H7 (cell line): ENCODE measurements at regions not wholly inside any gene's neighbourhood (a gene's known extent, or its start where the extent isn't known, plus 50 kb on each side); places are given as distances from the start of the nearest gene placed in this dataset.

Source experiments
- DNase-seq: peaks from one replicate; pipeline ENCODE4 v3.0.0; 2012
- H3K27me3 ChIP-seq: 2 replicates; pipeline ENCODE4 v1.6.0; 2011; ENCODE audit warnings: mild to moderate bottlenecking, low read length; ENCODE audit not compliant: control insufficient read depth, insufficient read depth
- H3K36me3 ChIP-seq: replicated peaks from 2 replicates; pipeline ENCODE4 v1.5.1; 2011; ENCODE audit warnings: low read length; ENCODE audit not compliant: control insufficient read depth, insufficient read depth
- H3K4me3 ChIP-seq: 2 replicates; pipeline ENCODE4 v1.5.1; 2011; ENCODE audit warnings: low read depth, mild to moderate bottlenecking, control low read depth, low read length, moderate library complexity; ENCODE audit not compliant: insufficient read depth

- no peak for DNase-seq
- H3K27me3 ChIP-seq, result no peaks in the 10 kb centered on the region
- H3K4me3 ChIP-seq, result no peak overlapping the region
Measured at GRCh38 chr20:41830702-41831101, 212.5 kb upstream of the CHD6 start.

GRCh38 chr20:41819436-41819835, 201.3 kb upstream of the CHD6 start:
- Histone ChIP-seq H3K36me3 (no peaks in the 10 kb centered on the region), H3K4me3 (no peak overlapping the region), H3K27me3 (no peaks in the 10 kb centered on the region; the same call in 1 of the 2 replicates)
- DNase-seq, result no peak

More at GRCh38 chr20:41830702-41831101, 212.5 kb upstream of the CHD6 start:
- no peaks in the 10 kb centered on the region for H3K36me3 ChIP-seq

GRCh38 chr20:41818991-41819390, 200.8 kb upstream of the CHD6 start:
- H3K4me3 ChIP-seq, result no peak overlapping the region
- no peaks in the 10 kb centered on the region; the same call in 1 of the 2 replicates for H3K27me3 ChIP-seq
- DNase-seq, result no peak
- no peaks in the 10 kb centered on the region for H3K36me3 ChIP-seq

GRCh38 chr20:41818369-41818768, 200.2 kb upstream of the CHD6 start:
- Histone ChIP-seq H3K27me3 (no peaks in the 10 kb centered on the region; the same call in 1 of the 2 replicates), H3K36me3 (no peaks in the 10 kb centered on the region), H3K4me3 (no peak overlapping the region)
- DNase-seq, result no peak

GRCh38 chr20:41811456-41811855, 193.3 kb upstream of the CHD6 start:
- no peak for DNase-seq
- Histone ChIP-seq H3K27me3 (no peaks in the 10 kb centered on the region; the same call in 1 of the 2 replicates), H3K36me3 (no peaks in the 10 kb centered on the region), H3K4me3 (no peak overlapping the region)

- Histone ChIP-seq H3K27me3 (no peaks in the 10 kb centered on the region), H3K36me3 (no peaks in the 10 kb centered on the region), H3K4me3 (no peak overlapping the region)
- no peak for DNase-seq
Measured at GRCh38 chr20:41800040-41800439, 181.9 kb upstream of the CHD6 start.

GRCh38 chr20:41798930-41799502, 180.8 kb upstream of the CHD6 start:
- H3K27me3 ChIP-seq, result no peaks in the 10 kb centered on the region
- DNase-seq, result peak; percentile 14
- no peaks in the 10 kb centered on the region for H3K36me3 ChIP-seq
- no peak overlapping the region for H3K4me3 ChIP-seq

- Histone ChIP-seq H3K36me3 (no peaks in the 10 kb centered on the region), H3K4me3 (no peak overlapping the region), H3K27me3 (no peaks in the 10 kb centered on the region)
- no peak for DNase-seq
Measured at GRCh38 chr20:41786158-41786557, 168.0 kb upstream of the CHD6 start.

- Histone ChIP-seq H3K27me3 (no peaks in the 10 kb centered on the region), H3K36me3 (no peaks in the 10 kb centered on the region), H3K4me3 (no peak overlapping the region)
- DNase-seq, result no peak
Measured at GRCh38 chr20:41784209-41784958, 166.2 kb upstream of the CHD6 start.

- H3K4me3 ChIP-seq, result no peak overlapping the region
- H3K27me3 ChIP-seq, result no peaks in the 10 kb centered on the region
- DNase-seq, result no peak
- no peaks in the 10 kb centered on the region for H3K36me3 ChIP-seq
Measured at GRCh38 chr20:41783423-41784208, 165.4 kb upstream of the CHD6 start.

GRCh38 chr20:41782730-41783406, 164.7 kb upstream of the CHD6 start:
- no peak overlapping the region for H3K4me3 ChIP-seq
- H3K36me3 ChIP-seq, result no peaks in the 10 kb centered on the region
- H3K27me3 ChIP-seq, result no peaks in the 10 kb centered on the region
- no peak for DNase-seq

- no peaks in the 10 kb centered on the region for H3K27me3 ChIP-seq
- DNase-seq, result no peak
- H3K36me3 ChIP-seq, result no peaks in the 10 kb centered on the region
Measured at GRCh38 chr20:41782255-41782654, 164.1 kb upstream of the CHD6 start.

GRCh38 chr20:41776421-41776820, 158.2 kb upstream of the CHD6 start:
- no peak for DNase-seq
- no peaks in the 10 kb centered on the region for H3K36me3 ChIP-seq
- H3K4me3 ChIP-seq, result no peak overlapping the region
- H3K27me3 ChIP-seq, result no peaks in the 10 kb centered on the region

More at GRCh38 chr20:41782255-41782654, 164.1 kb upstream of the CHD6 start:
- H3K4me3 ChIP-seq, result no peak overlapping the region

GRCh38 chr20:41774291-41774690, 156.1 kb upstream of the CHD6 start:
- Histone ChIP-seq H3K36me3 (no peaks in the 10 kb centered on the region), H3K27me3 (no peaks in the 10 kb centered on the region), H3K4me3 (no peak overlapping the region)
- DNase-seq, result no peak
